Thymus (tissue), 11 donors: ENCODE measurements at regions not wholly inside any gene's neighbourhood (a gene's known extent, or its start where the extent isn't known, plus 50 kb on each side); places are given as distances from the start of the nearest gene placed in this dataset.
"Not testable (repeated sequence)": the region's sequence is repeated elsewhere in the genome, so short reads cannot be mapped to it uniquely, and the experiment has no call there.

ENCODE experiments used
- DNase-seq, 9 donors: peaks; one replicate each; pipeline ENCODE4 v3.0.0-alpha.2; 2013; ENCODE audit warnings: low spot score in 9 of 9, low read depth in 6 of 9, missing footprints in 1 of 9
- H3K27ac ChIP-seq, 2 donors: one replicate each; pipeline ENCODE4 v1.5.1; 2013; ENCODE audit warnings: control low read depth in 1 of 2, low read depth in 1 of 2, low read length in 1 of 2, mild to moderate bottlenecking in 1 of 2, moderate library complexity in 1 of 2
- H3K27me3 ChIP-seq, 2 donors: one replicate each; pipeline ENCODE4 v1.5.1; 2013; ENCODE audit warnings: low read length in 1 of 2; ENCODE audit not compliant: control insufficient read depth in 2 of 2, insufficient read depth in 1 of 2
- H3K36me3 ChIP-seq, 2 donors: one replicate each; pipeline ENCODE4 v1.5.1; 2013; ENCODE audit warnings: low read length in 1 of 2, mild to moderate bottlenecking in 1 of 2, moderate library complexity in 1 of 2; ENCODE audit not compliant: control insufficient read depth in 2 of 2, insufficient read depth in 2 of 2
- H3K4me1 ChIP-seq, 2 donors: one replicate each; pipeline ENCODE4 v1.5.1; 2013; ENCODE audit warnings: low read length in 2 of 2; ENCODE audit not compliant: control insufficient read depth in 2 of 2, insufficient read depth in 2 of 2
- H3K4me3 ChIP-seq, 2 donors: one replicate each; pipeline ENCODE4 v1.5.1; 2013; ENCODE audit warnings: low read length in 2 of 2, control low read depth in 1 of 2, mild to moderate bottlenecking in 1 of 2
- H3K9me3 ChIP-seq, 2 donors: one replicate each; pipeline ENCODE4 v1.5.1; 2013; ENCODE audit warnings: low read length in 1 of 2, mild to moderate bottlenecking in 1 of 2; ENCODE audit not compliant: control insufficient read depth in 2 of 2, insufficient read depth in 1 of 2
- WGBS: extraction: QIAGEN DNeasy Blood & Tissue Kit; methylation state at CpG from one replicate; pipeline ENCODE4 v1.1.7; 2013; 5-methylcytosine and 5-hydroxymethylcytosine counted together
- donor health status: healthy.

GRCh38 chr21:8234059-8234458 is 2287.3 kb upstream of the TPTE start:
- not testable (repeated sequence) for H3K27me3 ChIP-seq, H3K27ac ChIP-seq, DNase-seq, H3K9me3 ChIP-seq, H3K4me1 ChIP-seq, H3K4me3 ChIP-seq, H3K36me3 ChIP-seq
- 78% methylated on average over 1 of the region's 1 CpG for WGBS

GRCh38 chr21:8244723-8245641 is 2276.4 kb upstream of the TPTE start:
- not testable (repeated sequence) for H3K27ac ChIP-seq, H3K9me3 ChIP-seq, H3K4me1 ChIP-seq, DNase-seq, H3K4me3 ChIP-seq, H3K27me3 ChIP-seq, H3K36me3 ChIP-seq
- no CpG with 5 or more reads among the region's 49 CpGs for WGBS

DNA sequence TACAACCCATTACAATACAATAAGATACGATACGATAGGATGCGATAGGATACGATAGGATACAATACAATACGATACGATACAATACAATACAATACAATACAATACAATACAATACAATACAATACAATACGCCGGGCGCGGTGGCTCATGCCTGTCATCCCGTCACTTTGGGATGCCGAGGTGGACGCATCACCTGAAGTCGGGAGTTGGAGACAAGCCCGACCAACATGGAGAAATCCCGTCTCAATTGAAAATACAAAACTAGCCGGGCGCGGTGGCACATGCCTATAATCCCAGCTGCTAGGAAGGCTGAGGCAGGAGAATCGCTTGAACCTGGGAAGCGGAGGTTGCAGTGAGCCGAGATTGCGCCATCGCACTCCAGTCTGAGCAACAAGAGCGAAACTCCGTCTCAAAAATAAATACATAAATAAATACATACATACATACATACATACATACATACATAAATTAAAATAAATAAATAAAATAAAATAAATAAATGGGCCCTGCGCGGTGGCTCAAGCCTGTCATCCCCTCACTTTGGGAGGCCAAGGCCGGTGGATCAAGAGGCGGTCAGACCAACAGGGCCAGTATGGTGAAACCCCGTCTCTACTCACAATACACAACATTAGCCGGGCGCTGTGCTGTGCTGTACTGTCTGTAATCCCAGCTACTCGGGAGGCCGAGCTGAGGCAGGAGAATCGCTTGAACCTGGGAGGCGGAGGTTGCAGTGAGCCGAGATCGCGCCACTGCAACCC is 2275.6 kb upstream of the TPTE start:
- not testable (repeated sequence) for H3K4me1 ChIP-seq, H3K9me3 ChIP-seq, H3K27ac ChIP-seq, DNase-seq, H3K27me3 ChIP-seq, H3K36me3 ChIP-seq, H3K4me3 ChIP-seq
- no CpG with 5 or more reads among the region's 40 CpGs for WGBS

DNA sequence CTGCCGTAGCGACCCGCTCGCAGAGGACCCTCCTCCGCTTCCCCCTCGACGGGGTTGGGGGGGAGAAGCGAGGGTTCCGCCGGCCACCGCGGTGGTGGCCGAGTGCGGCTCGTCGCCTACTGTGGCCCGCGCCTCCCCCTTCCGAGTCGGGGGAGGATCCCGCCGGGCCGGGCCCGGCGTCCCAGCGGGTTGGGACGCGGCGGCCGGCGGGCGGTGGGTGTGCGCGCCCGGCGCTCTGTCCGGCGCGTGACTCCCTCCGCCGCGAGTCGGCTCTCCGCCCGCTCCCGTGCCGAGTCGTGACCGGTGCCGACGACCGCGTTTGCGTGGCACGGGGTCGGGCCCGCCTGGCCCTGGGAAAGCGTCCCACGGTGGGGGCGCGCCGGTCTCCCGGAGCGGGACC is 2269.7 kb upstream of the TPTE start:
- not testable (repeated sequence) for H3K36me3 ChIP-seq, DNase-seq, H3K4me3 ChIP-seq, H3K9me3 ChIP-seq, H3K27ac ChIP-seq, H3K27me3 ChIP-seq, H3K4me1 ChIP-seq
- no CpG with 5 or more reads among the region's 64 CpGs for WGBS

GRCh38 chr21:8255094-8255493 is 2266.3 kb upstream of the TPTE start:
- no CpG with 5 or more reads among the region's 30 CpGs for WGBS
- not testable (repeated sequence) for H3K27me3 ChIP-seq, H3K4me1 ChIP-seq, H3K9me3 ChIP-seq, H3K27ac ChIP-seq, H3K36me3 ChIP-seq, H3K4me3 ChIP-seq
- peak in 1 of 9 donors; percentile 0 for DNase-seq

- WGBS: 21% methylated on average over 11 of the region's 143 CpGs
- not testable (repeated sequence) for H3K27me3 ChIP-seq, H3K9me3 ChIP-seq, H3K36me3 ChIP-seq, H3K4me1 ChIP-seq, H3K27ac ChIP-seq, H3K4me3 ChIP-seq
- peak in 1 of 9 donors; percentile 0 for DNase-seq
Observed at GRCh38 chr21:8257083-8257799, 2264.1 kb upstream of the TPTE start.

DNA sequence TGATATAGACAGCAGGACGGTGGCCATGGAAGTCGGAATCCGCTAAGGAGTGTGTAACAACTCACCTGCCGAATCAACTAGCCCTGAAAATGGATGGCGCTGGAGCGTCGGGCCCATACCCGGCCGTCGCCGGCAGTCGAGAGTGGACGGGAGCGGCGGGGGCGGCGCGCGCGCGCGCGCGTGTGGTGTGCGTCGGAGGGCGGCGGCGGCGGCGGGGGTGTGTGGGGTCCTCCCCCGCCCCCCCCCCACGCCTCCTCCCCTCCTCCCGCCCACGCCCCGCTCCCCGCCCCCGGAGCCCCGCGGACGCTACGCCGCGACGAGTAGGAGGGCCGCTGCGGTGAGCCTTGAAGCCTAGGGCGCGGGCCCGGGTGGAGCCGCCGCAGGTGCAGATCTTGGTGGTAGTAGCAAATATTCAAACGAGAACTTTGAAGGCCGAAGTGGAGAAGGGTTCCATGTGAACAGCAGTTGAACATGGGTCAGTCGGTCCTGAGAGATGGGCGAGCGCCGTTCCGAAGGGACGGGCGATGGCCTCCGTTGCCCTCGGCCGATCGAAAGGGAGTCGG is 2261.2 kb upstream of the TPTE start:
- not testable (repeated sequence) for H3K36me3 ChIP-seq, H3K4me3 ChIP-seq, H3K9me3 ChIP-seq, H3K27ac ChIP-seq, H3K4me1 ChIP-seq, H3K27me3 ChIP-seq, DNase-seq
- WGBS: no CpG with 5 or more reads among the region's 66 CpGs
